SU-DHL-6 (cell line): ENCODE measurements at regions not wholly inside any gene's neighbourhood (a gene's known extent, or its start where the extent isn't known, plus 50 kb on each side); places are given as distances from the start of the nearest gene placed in this dataset.

Experiments used
- H2AFZ ChIP-seq: fragments of 200-600 bp; sonication (generic); 2 replicates; pipeline ENCODE4 v1.6.1; 2014; ENCODE audit warnings: low read depth, mild to moderate bottlenecking, moderate library complexity, mixed read lengths, antibody characterized with exemption, low read length; ENCODE audit not compliant: severe bottlenecking
- H3F3A ChIP-seq: fragments of 200-600 bp; shearing (Covaris generic); 2 replicates; pipeline ENCODE4 v1.6.0; 2016; ENCODE audit warnings: antibody characterized with exemption, mild to moderate bottlenecking; ENCODE audit not compliant: insufficient read depth
- H3K27ac ChIP-seq: fragments of 200-600 bp; sonication (generic); 2 replicates; pipeline ENCODE4 v1.5.1; 2016; ENCODE audit warnings: low read depth, mild to moderate bottlenecking, low read length, moderate library complexity, mixed read lengths
- H3K27me3 ChIP-seq: fragments of 200-600 bp; sonication (generic), shearing (Covaris generic); 2 replicates; pipeline ENCODE4 v1.6.0; 2014; ENCODE audit warnings: mild to moderate bottlenecking, low read length
- H3K36me3 ChIP-seq: fragments of 200-600 bp; sonication (generic); 2 replicates; pipeline ENCODE4 v1.6.1; 2014; ENCODE audit warnings: mild to moderate bottlenecking, low read length, mixed read lengths
- H3K4me2 ChIP-seq: fragments of 300-600, 200-600 bp; shearing (Covaris generic), sonication (generic); 2 replicates; pipeline ENCODE4 v1.6.0; 2014; ENCODE audit warnings: low read length, low read depth, mild to moderate bottlenecking; ENCODE audit not compliant: poor library complexity, severe bottlenecking
- H3K4me3 ChIP-seq: fragments of 200-600 bp; sonication (generic); 2 replicates; pipeline ENCODE4 v1.5.1; 2014; ENCODE audit warnings: antibody characterized with exemption, low read length, mild to moderate bottlenecking, mixed read lengths; ENCODE audit not compliant: insufficient read depth, poor library complexity, severe bottlenecking
- H3K79me2 ChIP-seq: fragments of 200-600 bp; sonication (generic); 2 replicates; pipeline ENCODE4 v1.6.1; 2014; ENCODE audit warnings: mild to moderate bottlenecking, low read length, moderate library complexity; ENCODE audit not compliant: insufficient read depth
- H3K9ac ChIP-seq: fragments of 200-600 bp; sonication (generic); 2 replicates; pipeline ENCODE4 v1.7.0; 2014; ENCODE audit warnings: mild to moderate bottlenecking, low read length
- H3K9me2 ChIP-seq: fragments of 200-600 bp; sonication (generic); replicated peaks from 2 replicates; pipeline ENCODE4 v1.6.1; 2014; ENCODE audit warnings: low read length; ENCODE audit not compliant: insufficient read depth
- H3K9me3 ChIP-seq: fragments of 200-600 bp; sonication (generic); 2 replicates; pipeline ENCODE4 v1.6.1; 2014; ENCODE audit warnings: low read length, mixed read lengths; ENCODE audit not compliant: insufficient read depth
- H4K20me1 ChIP-seq: fragments of 200-600 bp; sonication (generic); 2 replicates; pipeline ENCODE4 v1.6.1; 2014; ENCODE audit warnings: low read depth, mild to moderate bottlenecking, antibody characterized with exemption, low read length, moderate library complexity, mixed read lengths
- EZH2phosphoT487 ChIP-seq: fragments of 200-600 bp; sonication (generic), shearing (Covaris generic); conservative IDR thresholded peaks from 2 replicates; pipeline ENCODE4 v1.6.1; 2018; ENCODE audit warnings: mild to moderate bottlenecking, antibody characterized with exemption, low read length, moderate library complexity, mixed read lengths
- TF ChIP-seq, protein P1 (sequence below): fragments of 200-600 bp; sonication (generic); IDR thresholded peaks from one replicate; pipeline ENCODE4 v1.5.1; 2017; ENCODE audit warnings: antibody characterized with exemption, mild to moderate bottlenecking, low read length, moderate library complexity; ENCODE audit not compliant: insufficient read depth, poor library complexity, severe bottlenecking

DNA sequence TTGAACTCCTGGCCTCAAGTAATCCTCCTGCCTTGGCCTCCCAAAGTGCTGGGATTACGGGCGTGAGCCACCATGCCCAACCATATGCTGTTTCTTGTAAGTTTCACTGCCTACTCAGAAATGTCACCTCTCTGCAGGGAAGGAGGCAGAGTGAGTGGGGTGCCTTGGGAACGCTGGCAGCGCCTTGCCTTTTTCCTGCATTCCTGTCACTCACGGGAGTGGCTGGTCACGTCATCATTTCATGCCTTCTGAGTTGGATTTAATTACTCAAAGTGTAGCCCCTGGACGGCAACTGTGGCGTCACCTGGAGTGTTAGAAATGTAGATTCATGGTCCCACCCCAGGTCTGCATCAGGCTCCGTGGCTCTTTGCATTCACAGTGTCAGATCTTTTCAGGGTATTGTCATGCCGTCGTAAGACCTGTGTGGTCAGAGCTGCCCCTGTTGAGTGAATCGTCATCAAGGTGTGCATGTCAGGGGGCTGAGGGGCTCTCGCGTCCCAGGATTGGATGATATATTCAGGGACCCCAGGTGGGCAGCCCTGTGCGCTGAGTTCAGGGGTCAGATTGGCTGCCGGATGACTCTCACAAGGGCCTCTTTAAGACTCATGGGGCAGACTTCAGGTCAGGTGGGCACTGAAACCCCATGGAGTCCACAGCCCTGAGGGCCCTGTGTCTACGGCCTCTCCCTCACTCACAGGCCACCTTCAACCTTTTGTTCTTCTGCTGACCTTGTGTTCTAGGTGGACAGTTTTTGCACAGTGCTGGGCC is 65.9 kb upstream of the KLHL25 start:
- no peaks in the 10 kb centered on the region for H3K36me3 ChIP-seq
- H3K4me2 ChIP-seq: no peak overlapping the region
- no peak overlapping the region for H3K9ac ChIP-seq
- no peaks in the 10 kb centered on the region for H3K79me2 ChIP-seq
- no peaks in the 10 kb centered on the region for H3K9me2 ChIP-seq
- H3K27me3 ChIP-seq: no peaks in the 10 kb centered on the region
- H3K4me3 ChIP-seq: no peak overlapping the region
- H3K9me3 ChIP-seq: no peaks in the 10 kb centered on the region
- H4K20me1 ChIP-seq: no peaks in the 10 kb centered on the region
- H3K27ac ChIP-seq: no peak overlapping the region
- TF ChIP-seq, protein P1, sequence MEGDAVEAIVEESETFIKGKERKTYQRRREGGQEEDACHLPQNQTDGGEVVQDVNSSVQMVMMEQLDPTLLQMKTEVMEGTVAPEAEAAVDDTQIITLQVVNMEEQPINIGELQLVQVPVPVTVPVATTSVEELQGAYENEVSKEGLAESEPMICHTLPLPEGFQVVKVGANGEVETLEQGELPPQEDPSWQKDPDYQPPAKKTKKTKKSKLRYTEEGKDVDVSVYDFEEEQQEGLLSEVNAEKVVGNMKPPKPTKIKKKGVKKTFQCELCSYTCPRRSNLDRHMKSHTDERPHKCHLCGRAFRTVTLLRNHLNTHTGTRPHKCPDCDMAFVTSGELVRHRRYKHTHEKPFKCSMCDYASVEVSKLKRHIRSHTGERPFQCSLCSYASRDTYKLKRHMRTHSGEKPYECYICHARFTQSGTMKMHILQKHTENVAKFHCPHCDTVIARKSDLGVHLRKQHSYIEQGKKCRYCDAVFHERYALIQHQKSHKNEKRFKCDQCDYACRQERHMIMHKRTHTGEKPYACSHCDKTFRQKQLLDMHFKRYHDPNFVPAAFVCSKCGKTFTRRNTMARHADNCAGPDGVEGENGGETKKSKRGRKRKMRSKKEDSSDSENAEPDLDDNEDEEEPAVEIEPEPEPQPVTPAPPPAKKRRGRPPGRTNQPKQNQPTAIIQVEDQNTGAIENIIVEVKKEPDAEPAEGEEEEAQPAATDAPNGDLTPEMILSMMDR: no peak
- no peak for TF ChIP-seq EZH2phosphoT487
- no peak overlapping the region for H2AFZ ChIP-seq
- H3F3A ChIP-seq: no peaks in the 10 kb centered on the region

DNA sequence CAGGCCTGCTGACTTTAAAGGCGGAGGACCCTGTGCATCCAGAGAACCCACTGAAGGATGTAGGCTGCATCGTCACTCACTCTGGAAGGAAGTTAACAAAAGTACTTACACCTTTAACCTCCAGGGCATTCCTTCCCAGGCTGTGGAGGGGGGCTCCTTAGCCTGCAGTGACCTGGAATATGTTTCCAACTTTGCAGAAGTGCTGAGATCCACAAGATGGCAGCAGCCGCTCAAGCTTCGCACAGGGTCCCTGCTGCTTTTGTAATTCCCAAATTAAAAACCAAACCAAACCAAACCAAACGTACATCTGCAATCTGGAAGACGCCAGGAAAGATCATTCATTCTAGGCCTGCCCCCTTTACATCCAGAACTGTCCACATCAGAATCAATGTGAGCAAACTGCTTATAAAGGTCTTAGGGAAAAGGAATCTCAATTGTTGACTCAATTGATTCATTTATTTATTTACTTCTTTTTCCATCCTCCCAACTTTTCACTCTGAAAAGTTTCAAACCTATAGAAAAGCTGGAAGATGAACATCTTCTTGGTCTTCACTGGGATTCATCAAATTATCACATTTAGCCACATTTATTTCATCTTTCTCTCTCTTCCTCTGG is 70.5 kb upstream of the KLHL25 start:
- Histone ChIP-seq H3K4me2 (no peak overlapping the region), H3F3A (no peaks in the 10 kb centered on the region), H3K9me3 (no peaks in the 10 kb centered on the region), H3K9ac (no peak overlapping the region), H2AFZ (no peak overlapping the region), H3K9me2 (no peaks in the 10 kb centered on the region), H3K36me3 (no peaks in the 10 kb centered on the region), H3K4me3 (no peak overlapping the region), H3K27ac (no peak overlapping the region), H4K20me1 (no peaks in the 10 kb centered on the region), H3K27me3 (no peaks in the 10 kb centered on the region), H3K79me2 (no peaks in the 10 kb centered on the region)
- TF ChIP-seq, protein P1: peak; percentile 52
- no peak for TF ChIP-seq EZH2phosphoT487

- no peaks in the 10 kb centered on the region for H4K20me1 ChIP-seq
- H3K9me2 ChIP-seq: no peaks in the 10 kb centered on the region
- no peaks in the 10 kb centered on the region for H3K9me3 ChIP-seq
- H3K27me3 ChIP-seq: no peaks in the 10 kb centered on the region
- no peak overlapping the region for H3K4me2 ChIP-seq
- TF ChIP-seq, protein P1: no peak
- no peak for TF ChIP-seq EZH2phosphoT487
- H3F3A ChIP-seq: no peaks in the 10 kb centered on the region
- H3K4me3 ChIP-seq: no peak overlapping the region
- no peak overlapping the region for H2AFZ ChIP-seq
- H3K79me2 ChIP-seq: no peaks in the 10 kb centered on the region
- H3K9ac ChIP-seq: no peak overlapping the region
- H3K36me3 ChIP-seq: no peaks in the 10 kb centered on the region
- no peak overlapping the region for H3K27ac ChIP-seq
These were observed 72.5 kb upstream of the KLHL25 start for GRCh38 chr15:85867250-85867649.
